ENCODE measurements at regions not wholly inside any gene's neighbourhood (a gene's known extent, or its start where the extent isn't known, plus 50 kb on each side); places are given as distances from the start of the nearest gene placed in this dataset.

DNA sequence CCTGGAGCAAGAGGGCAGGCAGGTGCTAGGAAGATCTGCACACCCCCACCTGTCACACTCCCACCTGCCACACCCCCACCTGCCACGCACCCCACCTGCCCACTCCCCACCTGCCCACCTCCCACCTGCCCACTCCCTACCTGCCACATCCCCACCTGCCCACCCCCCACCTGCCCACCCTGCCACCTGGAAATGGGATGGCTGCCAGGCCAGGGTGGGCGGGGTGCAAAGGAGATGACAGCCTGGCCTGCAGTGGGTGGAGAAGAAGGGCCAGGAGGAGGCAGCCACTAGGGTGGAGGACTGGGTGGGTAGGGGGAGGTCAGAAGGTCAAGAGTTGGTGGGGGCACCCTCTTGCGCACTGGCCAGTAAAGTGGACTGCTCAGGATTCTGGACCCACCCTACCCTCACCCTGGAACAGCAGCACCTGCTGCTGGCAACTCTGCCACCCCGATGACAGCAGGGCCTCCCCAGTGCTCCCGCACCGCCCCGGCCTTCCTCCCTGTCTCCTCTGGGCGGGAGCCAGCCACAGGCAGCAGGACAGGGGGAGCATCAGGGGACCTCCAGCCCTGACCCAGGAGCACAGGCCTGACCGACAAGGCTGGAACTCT lies 66.8 kb upstream of the NKX1-1 start:
- DNase-seq = no peak

DNA sequence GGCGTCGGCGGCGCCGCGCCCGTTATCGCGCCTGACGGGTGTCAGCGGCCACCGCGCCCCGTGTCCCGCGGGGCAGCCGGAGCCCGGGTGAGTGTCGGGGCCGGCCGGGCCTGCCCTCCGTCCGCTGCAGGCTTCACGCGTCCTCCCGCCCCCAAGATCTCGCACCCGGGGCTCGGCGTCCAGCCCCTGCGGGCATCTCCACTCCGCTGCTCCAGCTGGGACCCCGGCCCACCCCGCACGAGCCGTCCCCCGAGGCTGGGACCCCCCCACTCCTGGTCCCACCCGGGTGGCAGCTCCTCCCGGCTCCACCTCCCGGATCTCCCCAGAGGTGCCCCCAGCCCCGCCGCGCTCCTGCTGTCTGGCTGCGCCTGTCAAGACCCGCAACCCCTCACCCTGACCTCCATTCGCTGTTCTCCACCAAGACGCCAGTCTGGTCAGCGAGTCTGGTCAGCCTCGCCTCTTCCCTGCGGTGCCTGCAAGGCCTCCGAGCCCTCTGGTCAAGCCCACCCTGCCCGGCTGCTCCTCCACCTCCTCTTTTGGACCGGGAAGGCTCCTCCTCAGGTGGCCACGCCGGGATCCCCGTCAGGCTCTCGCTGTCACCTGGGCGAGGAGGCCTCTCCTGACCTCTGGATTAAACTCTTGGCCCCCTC lies 66.0 kb upstream of the NKX1-1 start:
- DNase-seq = no peak

DNA sequence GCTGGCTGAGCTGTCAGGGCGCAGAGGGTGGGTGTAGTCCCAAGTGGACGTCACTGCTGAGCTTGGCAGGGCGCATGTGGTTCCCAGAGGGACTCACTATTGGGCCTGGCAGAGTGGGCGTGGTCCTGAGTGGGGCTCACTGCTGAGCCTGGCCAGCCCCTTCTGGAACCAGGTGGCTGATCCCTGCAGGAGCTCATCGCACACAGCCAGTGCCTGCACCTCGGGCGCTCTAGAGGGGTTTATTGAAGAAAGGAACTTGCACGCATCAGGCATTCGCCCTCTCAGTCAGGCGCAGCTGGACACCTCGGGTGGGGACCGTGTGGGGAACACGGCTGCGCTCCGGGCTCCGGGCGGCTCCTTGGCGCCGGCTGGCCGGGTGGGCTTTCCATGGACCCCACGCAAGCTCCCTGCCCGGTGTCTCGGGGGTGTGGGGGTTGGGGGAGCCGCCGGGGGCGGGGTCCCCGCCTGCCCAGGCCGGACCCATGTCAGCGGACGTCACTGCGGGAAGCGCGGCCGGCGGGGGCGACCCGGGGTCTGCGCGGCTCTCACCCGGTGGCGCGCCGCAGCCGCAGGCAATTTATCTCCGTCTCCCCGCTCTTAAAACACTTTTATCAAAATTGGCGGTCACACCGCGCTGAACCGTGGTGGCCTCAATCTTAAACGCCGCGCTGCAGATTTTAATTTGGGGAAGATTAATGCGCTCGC lies 65.4 kb upstream of the NKX1-1 start:
- no peak for DNase-seq

DNA sequence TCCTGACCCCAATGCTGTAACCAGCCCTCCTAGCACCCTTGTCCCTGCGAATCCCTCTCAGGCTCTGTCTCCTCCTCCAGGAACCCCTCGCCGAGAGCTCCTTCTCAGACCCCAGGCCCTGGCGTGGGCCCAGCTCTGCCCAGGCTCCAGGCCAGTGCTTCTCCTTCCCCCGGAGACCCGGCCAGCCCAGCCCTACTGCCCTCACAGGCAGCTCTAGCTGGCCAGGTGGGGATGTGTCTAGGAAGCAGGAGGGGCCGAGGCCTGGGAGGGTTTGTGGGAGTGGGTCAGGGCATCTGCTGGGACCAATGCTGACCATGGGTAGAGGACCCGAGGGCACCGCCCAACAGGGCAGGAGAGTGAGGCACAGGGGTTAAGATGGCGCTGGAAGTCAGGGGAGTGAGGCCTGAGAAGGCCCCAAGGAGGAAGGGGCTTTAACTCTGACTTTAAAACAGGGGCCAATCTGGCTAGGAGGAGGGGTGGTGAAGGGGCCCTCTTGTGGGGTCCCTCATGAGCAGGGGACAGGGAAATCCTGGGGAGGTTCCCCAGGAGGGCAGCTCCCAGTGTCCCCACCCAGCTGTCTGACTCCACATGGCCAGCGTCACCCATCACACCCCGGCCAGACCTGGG lies 64.7 kb upstream of the NKX1-1 start:
- no peak for DNase-seq

DNA sequence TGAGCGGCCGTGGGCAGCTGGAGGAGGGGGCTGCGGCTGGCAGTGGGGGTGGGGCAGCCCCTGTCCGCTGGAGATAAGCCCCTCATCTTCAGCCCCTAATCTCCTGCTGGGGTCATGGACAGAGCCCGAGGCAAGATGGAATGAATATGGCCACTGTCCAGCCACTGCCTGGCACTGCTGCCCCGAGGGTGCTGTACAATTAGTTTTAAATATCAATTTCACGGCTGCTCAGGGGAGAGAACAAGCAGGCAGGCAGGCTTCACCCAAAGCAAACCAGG lies 64.1 kb upstream of the NKX1-1 start:
- no peak for DNase-seq

DNA sequence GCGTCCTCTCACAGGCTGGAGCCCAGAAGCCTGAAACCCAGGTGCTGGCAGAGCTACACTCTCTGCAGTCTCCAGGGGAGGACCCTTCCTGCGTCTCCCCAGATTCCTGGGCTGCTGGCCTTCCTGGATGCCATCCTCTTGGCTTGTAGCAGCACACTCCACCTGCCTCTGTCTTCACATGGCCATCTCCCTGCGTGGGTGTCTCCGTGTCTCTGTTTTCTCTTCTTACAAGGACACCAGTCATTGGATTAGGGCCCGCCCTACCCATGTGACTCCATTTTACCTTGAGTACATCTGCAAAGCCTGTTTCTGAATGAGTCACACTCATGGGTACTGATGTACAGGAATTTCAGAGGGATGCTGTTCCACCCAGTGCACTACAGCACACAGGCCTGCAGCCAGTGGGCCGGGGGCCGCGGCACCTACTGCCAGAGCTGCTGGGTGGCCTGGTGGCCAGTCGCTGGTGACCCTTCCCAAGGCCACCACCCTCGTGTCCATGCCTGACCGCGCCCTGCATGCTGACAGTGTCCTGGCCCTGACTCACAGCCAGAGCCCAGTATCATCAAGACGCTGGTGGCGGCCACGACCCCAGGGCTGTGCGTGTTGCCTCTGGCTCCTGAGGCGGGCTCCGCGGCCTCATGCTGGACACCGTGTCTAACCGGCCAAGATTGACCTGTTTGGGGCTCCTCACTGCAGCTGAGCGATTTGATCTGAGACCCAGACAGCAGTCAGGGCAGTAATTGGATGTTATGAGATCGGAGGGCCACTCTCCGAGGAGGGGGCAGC lies 63.6 kb upstream of the NKX1-1 start:
- DNase-seq = no peak

DNA sequence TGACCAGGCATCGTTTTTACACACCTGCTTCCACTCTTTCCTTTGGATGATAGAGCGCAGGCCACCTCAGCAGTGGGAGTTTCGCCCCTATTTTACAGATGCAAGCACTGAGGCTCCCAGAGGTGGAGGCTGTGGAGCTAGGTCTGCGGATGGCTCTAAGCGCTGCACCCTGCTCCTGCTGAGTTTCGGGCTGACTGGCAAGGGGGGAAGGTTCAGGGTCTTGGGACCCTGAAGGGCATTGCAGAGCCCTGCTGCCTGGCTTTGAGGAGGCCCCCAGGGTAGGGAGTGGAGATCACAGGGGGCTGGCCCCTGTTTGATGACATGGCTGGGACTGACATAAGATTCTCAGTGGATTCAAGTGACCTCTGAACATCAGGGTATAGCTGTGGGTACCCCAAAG lies 62.8 kb upstream of the NKX1-1 start:
- no peak for DNase-seq

DNA sequence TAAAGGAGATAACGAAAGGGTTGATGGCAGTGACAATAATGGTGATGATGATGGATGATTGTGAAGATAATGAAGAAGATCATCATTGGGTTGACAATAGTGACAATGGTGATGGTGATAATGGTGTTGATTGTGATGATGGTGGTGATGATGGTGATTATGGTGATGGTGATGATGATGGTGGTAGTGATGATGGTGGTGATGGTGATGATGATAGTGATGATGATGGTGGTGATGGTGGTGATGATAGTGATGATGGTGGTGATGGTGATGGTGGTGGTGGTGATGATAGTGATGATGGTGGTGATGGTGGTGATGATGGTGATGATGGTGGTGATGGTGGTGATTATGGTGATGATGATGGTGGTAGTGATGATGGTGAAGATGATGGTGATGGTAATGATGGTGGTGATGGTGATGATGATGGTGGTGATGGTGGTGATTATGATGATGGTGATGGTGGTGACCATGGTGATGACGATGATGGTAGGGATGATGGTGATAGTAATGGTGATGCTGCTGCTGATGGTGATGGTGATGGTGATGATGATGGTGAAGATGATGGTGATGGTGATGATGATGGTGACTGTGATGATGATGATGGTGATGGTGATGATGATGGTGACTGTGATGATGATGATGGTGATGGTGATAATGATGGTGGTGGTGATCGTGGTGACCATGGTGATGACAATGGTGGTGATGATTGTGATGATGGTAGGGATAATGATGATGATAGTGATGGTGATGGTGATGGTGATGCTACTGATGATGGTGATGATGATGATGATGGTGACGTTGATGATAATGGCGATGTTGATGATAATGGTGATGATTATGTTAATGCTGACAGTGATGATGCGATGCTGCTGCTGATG lies 61.6 kb upstream of the NKX1-1 start:
- DNase-seq = no peak

DNA sequence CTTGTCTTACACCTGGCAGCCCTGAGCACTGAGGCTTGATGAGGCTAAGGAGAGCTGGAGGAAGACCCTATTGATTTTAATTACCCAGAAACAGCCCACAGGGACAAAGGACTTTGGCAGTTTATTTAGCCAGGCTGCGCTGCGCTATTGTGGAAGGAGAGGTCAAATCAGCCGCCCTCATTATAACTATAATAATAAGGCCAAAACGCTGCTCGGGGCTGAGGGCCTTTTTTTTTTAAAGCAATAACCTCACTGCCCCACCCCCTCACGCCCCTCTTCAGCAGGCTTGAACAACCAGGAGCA lies 60.6 kb upstream of the NKX1-1 start:
- DNase-seq = no peak

DNA sequence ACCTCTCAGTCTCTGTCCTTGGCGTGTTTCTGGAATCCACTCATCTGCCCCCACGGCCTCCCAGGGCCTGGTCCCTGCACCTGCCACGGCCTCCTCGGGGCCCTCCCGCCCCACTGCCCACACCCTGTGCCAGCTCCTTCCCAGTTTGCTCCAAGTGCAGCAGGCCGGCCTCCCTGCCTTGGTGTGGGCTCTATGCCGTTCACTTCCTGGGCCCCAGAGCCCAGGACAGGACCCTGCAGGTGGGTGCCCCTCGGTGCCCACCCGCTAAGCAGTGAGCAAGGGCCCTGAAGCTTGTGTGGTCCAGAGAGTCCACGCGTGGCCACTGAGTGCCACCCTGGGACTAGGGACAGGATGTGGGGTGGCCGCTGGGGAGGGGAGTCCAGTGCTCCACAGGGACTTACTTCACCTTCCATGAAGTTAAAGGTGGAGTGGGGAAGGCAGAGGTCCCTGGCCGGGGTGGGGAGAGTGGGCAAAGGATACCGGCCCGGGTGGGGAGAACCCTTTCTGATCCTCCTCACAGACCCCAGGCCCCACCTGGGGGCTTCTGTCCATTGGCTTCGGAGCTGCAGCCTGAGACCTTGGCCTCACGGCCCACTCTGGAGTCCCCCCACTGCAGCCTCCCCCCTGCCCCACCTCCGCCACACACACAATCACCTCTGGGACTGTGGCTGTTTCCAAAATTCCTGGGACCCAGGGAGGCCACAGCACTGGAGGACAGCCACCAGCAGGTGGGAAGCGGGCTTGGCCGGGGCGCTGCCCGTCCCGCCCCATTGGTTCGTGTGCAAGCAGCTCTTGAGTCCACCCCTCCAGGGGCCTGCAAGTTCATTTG lies 60.0 kb upstream of the NKX1-1 start:
- DNase-seq = no peak

DNA sequence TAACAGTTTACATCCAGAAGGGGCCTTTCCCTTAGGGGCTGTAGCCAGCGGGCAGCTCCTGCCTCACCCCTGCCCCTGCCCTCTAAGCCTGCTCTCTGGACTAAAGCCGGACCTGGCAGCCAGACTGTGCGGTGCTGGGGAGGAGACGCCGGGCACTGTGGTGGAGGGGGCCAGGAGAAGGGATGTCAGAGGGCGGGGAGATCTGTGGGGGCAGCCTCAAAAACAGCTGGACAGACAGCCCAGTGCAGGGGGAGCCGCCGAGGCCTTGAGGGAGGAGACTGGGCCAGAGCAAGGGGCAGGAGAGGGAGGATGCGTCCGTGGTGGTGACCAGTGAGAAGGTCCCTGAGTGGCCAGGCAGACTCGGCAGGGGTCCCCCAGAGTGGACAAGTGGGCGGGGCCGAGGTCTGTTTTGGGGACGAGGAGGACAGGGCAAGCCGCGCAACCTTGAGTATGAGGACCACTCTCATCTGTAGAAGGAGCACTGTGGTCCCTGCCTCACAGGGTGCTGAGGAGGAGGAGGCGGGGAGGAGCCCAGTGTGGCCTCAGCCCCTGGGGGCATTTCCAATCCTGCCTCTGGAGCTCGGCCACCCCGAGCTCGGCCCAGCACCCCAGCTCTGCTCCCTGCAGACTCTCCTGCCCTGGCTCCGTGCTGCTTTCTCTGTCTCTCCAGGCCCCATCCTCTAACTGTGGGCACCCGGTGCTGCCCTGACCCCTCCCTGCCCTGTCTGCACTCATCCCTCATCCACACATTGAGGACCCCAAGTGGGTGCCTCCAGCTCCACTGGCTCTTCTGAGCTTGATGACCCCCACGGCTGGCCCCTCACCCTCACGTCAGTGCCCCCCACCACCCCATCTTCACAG lies 59.2 kb upstream of the NKX1-1 start:
- DNase-seq = no peak

DNA sequence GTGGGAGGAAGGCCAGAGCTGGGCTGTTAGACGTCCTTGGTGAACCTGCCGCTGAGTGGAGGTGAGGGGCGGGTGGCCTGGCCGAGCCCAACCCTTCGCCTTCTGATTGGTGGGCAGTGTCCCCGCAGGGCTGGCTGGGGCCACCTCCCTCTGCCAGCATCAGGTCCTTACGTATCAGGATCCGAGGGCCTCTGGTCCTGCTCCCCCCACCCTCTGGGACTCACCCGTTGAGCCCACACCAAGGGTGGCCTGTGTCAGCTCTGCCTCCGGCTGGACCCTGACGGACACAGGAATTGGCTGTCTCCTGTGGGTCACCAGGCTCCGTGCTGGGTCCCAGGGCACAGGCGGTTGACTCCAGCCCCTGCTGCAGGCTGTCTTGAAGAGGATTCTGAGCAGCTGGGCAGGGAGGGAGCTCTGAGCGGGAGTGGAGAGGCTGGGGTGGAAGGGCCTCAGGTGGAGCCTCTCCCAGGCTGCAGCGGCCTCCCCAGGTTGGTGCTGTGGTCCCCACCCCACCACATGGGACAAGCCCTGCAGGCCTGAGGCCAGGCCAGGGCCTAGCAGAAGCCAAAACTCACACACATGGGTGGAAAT lies 58.4 kb upstream of the NKX1-1 start:
- no peak for DNase-seq

DNA sequence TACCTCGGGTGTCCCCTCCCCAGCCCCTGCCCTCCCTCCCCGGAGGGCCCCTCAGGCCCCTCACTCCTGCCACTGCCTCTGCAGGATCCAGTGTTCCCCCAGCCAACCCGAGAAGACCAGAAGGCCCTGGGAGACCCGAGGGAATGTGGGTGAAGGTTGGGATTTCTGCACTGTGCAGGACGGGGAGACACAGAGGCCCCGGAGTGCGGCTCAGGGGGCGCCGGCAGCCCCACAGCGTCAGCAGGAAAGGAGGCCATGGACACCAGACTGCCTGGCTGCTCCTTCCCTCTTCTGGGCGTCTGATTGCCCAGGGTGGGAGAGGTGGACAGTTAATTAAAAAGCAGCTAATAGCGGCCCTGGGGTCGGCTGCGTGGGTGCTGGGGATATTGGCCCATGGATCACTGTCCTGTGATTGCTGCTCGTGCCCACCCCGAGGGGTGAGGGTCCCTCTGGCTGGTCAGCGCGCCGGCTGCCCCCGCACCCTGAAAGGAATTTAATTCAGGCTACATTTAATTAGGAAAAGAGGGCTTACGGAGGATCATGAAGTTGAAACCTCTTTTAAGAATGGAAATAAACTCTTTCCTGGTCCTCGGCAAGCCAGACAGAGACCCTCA lies 57.8 kb upstream of the NKX1-1 start:
- DNase-seq = no peak

DNA sequence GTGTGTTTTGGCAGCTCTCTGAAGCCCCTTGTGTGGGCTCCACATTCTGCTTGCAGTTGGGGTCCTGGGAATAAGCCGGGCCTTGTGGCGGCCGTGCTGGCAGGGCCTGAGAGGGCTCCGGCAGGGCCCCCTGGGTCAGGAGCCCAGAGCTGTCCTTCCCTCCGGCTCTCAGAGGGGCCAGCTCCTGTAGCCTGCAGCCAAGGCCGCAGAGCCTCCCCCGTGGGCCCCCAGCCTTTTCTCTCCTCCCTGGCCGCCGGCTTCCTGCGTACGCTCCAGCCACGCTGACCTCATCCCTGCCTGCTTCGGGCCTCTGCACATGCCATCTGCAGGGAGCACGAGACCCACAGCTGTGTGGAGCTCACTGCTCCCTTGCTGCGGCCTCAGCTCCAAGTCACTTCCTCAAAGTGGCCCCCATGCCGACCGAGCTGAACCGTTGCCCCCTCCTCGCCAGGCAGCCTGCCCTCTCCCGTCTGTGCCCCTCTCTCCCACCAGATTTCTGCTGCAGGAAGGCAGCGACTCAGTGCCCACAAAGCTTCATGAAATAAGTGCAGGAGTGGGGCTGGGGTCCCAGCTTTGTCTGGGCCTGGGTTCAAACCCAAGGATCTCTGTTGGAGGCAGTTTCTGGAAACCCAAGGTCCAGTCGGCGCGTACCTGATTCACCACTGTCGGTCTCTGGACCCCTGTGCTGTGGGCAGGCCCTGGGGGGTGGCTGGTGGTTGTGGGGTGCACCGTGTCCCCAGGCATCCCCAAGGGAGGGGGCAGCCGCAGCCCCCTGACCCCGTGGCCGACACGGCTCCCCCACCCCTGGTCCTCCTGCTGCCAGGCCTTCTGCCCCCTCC lies 57.1 kb upstream of the NKX1-1 start:
- no peak for DNase-seq

DNA sequence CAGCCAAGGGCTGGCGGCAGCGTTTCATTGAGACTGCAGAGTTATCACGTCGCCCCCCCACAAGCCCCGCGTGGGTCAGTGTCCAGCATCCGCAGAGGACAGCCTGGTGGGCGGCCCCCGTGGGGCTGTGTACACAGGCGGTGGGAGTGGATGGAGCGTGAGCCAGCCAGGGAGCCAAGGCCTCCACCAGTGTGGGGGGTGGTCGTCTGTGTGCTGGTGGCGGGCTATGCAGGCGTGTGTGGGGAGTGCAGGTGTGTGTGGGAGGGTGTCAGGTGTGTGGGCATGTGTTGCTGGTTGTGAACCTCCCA lies 56.5 kb upstream of the NKX1-1 start:
- no peak for DNase-seq

DNA sequence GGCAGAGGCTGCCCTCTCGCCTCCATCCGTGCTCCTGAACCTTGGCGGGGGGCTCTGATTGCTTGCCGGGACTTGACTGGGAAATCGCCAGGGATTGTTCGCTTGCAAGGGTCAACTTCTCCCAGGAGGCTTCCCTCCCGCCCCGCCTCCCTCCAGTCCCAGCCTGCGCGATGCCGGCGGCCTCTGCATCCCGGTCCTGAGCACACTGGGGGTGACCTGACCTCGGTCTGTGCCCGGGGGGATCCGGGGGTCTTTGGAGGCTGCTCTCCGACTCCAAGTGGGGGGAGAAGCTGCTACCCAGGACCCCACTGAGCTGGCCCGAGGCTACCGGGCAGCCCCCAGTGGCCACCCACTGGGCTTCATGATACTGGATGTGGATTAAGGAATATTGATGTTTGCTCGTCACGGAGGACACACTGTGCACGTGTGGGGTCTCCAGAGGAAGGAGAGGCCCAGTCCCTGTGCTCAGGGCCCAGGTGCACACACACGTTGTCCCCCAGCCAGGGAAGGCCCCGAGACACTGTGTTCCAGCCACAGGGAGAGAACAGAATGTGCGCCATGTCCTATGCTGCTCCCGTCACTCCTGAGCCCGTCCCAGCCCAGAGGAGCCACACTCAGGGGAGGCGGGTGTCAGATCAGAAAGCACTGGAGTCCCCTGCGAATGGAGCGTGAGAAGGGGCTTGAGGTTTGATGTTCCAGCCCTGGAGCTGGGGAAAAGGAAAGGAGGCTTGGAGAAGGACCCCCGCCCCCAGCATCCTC lies 55.9 kb upstream of the NKX1-1 start:
- no peak for DNase-seq

DNA sequence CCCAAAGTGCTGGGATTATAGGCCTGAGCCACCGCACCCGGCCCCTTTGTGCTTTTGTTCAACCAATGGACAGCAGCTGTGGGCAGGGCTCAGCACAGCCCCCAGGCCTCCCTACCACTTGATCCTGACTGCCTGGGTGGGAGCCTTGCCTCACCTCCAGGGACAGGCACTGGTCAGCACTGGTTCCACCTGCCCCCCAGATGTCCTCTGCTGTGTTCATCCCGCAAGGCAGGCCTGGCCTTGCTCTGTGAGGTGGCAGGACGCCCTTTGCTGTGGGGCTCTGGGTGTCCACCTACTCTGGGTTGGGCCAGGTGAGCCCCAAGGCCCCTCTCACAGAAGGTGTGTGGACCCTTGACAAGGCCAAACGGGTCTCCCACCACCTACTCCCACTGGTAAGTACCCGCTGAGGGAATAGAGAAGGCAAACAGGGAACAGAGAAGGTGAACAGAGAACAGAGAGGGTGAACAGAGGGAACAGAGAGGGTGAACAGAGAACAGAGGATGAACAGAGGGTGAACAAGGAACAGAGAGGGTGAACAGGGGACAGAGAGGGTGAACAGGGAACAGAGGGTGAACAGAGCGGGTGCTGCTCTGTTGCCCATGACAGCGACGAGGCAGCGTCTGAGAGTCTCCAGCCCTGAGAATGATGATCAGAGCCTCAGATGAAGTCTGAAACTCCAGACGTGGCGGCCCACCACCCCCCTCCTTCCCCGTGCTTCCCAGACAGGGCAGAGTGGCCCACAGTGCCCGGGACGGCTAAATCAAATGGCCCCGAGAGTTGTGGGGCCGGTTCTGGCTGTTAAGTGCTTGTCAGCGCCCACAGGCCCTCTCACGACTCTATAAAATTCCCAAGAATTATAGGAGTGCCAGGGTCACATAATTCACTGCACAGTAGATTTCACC lies 55.0 kb upstream of the NKX1-1 start:
- no peak for DNase-seq
